GM12892 (cell line): ENCODE measurements at regions not wholly inside any gene's neighbourhood (a gene's known extent, or its start where the extent isn't known, plus 50 kb on each side); places are given as distances from the start of the nearest gene placed in this dataset.
"Not testable (repeated sequence)": the region's sequence is repeated elsewhere in the genome, so short reads cannot be mapped to it uniquely, and the experiment has no call there.

Experiments used
- DNase-seq: peaks from one replicate; pipeline ENCODE4 v3.0.0; 2011; ENCODE audit not compliant: insufficient read length
- FAIRE-seq: peaks from 2 replicates; lab custom pipeline; 2011; peaks lifted over from hg19 to GRCh38; lab: Jason Lieb, UNC
- POLR2A ChIP-seq: IDR thresholded peaks from 2 replicates; pipeline ENCODE4 v1.6.1; 2011; ENCODE audit warnings: low read depth, low read length, control low read depth
- POLR2AphosphoS5 ChIP-seq: IDR thresholded peaks from 2 replicates; pipeline ENCODE4 v1.6.1; 2011; ENCODE audit warnings: low read depth, low read length, control low read depth
- TAF1 ChIP-seq: IDR thresholded peaks from 2 replicates; pipeline ENCODE4 v1.6.1; 2011; ENCODE audit warnings: low read depth, mild to moderate bottlenecking, control low read depth, low read length, borderline replicate concordance

DNA sequence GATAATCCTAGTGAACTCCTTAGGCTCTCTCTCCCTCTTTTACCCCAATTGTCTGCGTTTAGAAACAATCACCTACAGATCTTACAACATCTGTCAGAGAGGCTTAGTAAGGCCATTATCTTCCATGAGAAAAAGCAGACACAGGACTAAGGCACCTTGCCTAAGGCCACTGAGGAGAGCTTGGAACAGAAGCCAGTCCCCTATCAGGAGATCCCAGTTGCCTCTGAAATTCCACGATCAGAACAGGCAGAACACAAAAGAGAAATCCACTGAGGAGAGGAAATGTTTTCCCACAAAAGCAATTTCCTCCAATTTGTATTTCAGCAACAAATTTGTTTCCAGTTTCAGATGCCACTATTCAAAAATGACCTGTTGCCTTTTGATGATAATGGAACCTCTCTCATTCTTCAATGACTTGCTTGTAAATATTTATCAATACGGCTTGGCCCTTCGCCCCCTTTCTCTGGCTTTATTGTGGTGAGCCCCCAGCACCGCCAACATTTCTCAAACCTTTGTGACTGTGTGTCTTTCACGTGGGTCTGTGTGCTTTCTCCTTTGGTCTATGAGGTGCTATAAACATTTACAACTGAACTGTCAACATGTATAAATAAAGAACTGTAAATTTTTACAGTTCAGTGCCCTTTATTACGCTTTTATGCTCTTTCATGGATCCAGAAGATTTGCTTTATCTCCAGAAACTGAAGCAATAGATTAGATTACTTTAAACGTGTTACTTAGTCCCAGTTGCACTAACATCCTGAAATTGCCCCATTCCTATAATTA is 187.8 kb upstream of the PHACTR1 start:
- TF ChIP-seq TAF1 (no peak), POLR2A (no peak)
- FAIRE-seq, result no peak
- DNase-seq, result no peak

GRCh38 chr6:12529364-12530019 is 187.1 kb upstream of the PHACTR1 start:
- FAIRE-seq (no peak), DNase-seq (no peak)
- TF ChIP-seq POLR2AphosphoS5 (no peak), POLR2A (no peak), TAF1 (no peak)

GRCh38 chr6:12530345-12530744 is 186.2 kb upstream of the PHACTR1 start:
- FAIRE-seq, result no peak
- DNase-seq, result no peak
- TF ChIP-seq TAF1 (no peak), POLR2A (no peak), POLR2AphosphoS5 (no peak)

- FAIRE-seq, result no peak
Observed at GRCh38 chr6:12533586-12533985, 183.0 kb upstream of the PHACTR1 start.

GRCh38 chr6:12534069-12534853 is 182.3 kb upstream of the PHACTR1 start:
- no peak for TF ChIP-seq POLR2AphosphoS5
- TF ChIP-seq TAF1, result no peak
- TF ChIP-seq POLR2A, result no peak
- DNase-seq, result no peak
- FAIRE-seq, result no peak

More at GRCh38 chr6:12533586-12533985, 183.0 kb upstream of the PHACTR1 start:
- TF ChIP-seq TAF1 (no peak), POLR2AphosphoS5 (no peak), POLR2A (no peak)
- DNase-seq, result no peak

DNA sequence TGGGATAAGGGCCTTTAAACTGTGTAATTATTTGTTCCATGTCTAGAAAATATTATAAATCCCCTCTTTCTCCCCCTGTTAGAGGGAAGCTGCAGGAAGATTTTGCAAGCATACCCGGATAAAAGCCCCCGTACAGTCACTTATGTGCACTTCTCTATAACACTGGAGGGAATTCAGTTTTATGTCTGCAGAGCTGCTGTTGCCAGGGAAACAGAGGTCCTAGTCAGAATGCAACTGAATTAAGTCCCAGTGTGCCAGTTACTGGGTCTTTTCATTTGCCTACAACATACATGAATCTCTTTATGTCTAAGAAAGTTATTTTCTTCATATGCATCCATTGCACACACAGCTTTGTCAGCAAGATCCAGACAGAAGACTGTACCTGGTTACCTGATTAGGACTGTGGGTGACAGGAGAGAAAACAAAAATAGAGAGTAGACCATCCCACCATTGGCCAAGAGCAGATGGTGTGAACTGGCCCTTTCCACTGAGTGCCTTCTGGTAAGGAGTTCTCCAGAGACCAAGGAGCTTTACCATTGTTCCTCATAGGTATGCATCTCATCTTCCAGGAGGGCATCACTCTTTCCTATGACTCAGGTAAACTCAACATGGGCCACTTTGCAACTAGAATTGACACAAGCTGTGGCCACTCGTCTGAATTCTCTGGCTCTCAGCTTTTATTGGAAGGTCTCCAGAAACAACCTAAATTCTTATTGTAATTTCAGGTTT is 180.8 kb upstream of the PHACTR1 start:
- no peak for TF ChIP-seq POLR2AphosphoS5
- TF ChIP-seq TAF1, result no peak
- TF ChIP-seq POLR2A, result no peak
- FAIRE-seq (no peak), DNase-seq (no peak)

GRCh38 chr6:12536416-12536815 is 180.2 kb upstream of the PHACTR1 start:
- no peak for DNase-seq
- no peak for FAIRE-seq
- TF ChIP-seq POLR2A, result no peak
- no peak for TF ChIP-seq TAF1
- no peak for TF ChIP-seq POLR2AphosphoS5

GRCh38 chr6:12537389-12537788 is 179.2 kb upstream of the PHACTR1 start:
- no peak for FAIRE-seq
- no peak for TF ChIP-seq POLR2A
- no peak for TF ChIP-seq POLR2AphosphoS5
- TF ChIP-seq TAF1, result no peak
- DNase-seq, result no peak

GRCh38 chr6:12538881-12539357 is 177.6 kb upstream of the PHACTR1 start:
- no peak for TF ChIP-seq POLR2AphosphoS5
- TF ChIP-seq TAF1, result no peak
- TF ChIP-seq POLR2A, result no peak
- no peak for DNase-seq
- FAIRE-seq, result no peak

GRCh38 chr6:12542319-12543115 is 174.1 kb upstream of the PHACTR1 start:
- not testable (repeated sequence) for FAIRE-seq, DNase-seq

DNA sequence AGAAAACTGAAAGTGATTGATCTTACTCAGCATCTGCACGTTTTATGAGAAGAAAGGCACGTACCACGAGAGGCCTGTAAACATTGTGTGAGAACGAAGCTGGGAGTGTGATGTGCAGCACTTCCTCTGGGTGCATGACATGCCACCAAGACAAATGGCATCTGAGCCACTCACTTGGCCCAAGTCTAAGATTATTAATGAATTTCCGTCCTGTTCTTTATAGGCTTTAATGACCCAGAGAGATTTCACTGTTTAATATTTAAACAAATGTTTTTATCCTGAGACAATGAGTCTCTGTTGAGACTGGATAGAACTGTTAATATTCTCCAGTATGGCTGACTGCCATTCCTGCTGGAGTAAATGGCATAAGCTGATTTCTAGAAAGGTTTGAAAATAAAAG is 172.6 kb upstream of the PHACTR1 start:
- TF ChIP-seq TAF1 (no peak), POLR2AphosphoS5 (no peak), POLR2A (no peak)
- FAIRE-seq (peak; percentile 48), DNase-seq (peak; percentile 11)
